HCT116 (cell line): ENCODE measurements at regions not wholly inside any gene's neighbourhood (a gene's known extent, or its start where the extent isn't known, plus 50 kb on each side); places are given as distances from the start of the nearest gene placed in this dataset.

ENCODE experiments used
- ATAC-seq: fragments of 200-7000 bp; cut with Tn5 transposase; 2 replicates; pipeline ENCODE4 v1.9.1; 2020; ENCODE audit warnings: mild to moderate bottlenecking, moderate library complexity
- BruUV-seq: library from RNA; stranded (reverse); fragments of 400-500 nt; replicated peaks from 2 replicates; lab custom pipeline; 2021; lab: Mats Ljungman, UMichigan
- CTCF ChIA-PET: fragments of 300-600 bp; sonication (Branson Sonifier 250); formaldehyde crosslinking; loops from one replicate; lab custom pipeline; 2021; ENCODE audit warnings: antibody characterized with exemption; lab: Charles Lee
- POLR2A ChIA-PET: fragments of 300-600, 350-600 bp; sonication (Branson Sonifier 250); formaldehyde crosslinking; loops from one replicate; lab custom pipeline; 2021; ENCODE audit warnings: antibody characterized with exemption; lab: Charles Lee
- RAD21 ChIA-PET, 2 experiments: fragments of 300-600 bp; sonication (Branson Sonifier 250); formaldehyde crosslinking; loops; one replicate each; lab custom pipeline; 2023; ENCODE audit warnings: low total read pairs in 2 of 2; ENCODE audit not compliant: uncharacterized antibody in 2 of 2, unreplicated experiment in 2 of 2, low non-redundant PET in 1 of 2; lab: Charles Lee
- DNase-seq: peaks from one replicate; pipeline ENCODE4 v3.0.0-alpha.2; 2010; ENCODE audit warnings: low read depth, low spot score
- H2AFZ ChIP-seq: fragments of 200-600 bp; shearing (Covaris generic), sonication (generic); 2 replicates; pipeline ENCODE4 v1.6.1; 2017; ENCODE audit warnings: low read depth, mixed run types, mixed read lengths, antibody characterized with exemption, low read length; ENCODE audit not compliant: poor library complexity, severe bottlenecking
- H3K27ac ChIP-seq: 2 replicates; pipeline ENCODE4 v1.5.1; 2012; ENCODE audit warnings: low read depth, low read length
- H3K27me3 ChIP-seq: fragments of 200-600 bp; sonication (generic); 2 replicates; pipeline ENCODE4 v1.6.1; 2016; ENCODE audit warnings: mixed run types, low read length, mixed read lengths; ENCODE audit not compliant: insufficient read depth
- H3K36me3 ChIP-seq, 2 experiments: fragments of 200-500 bp in 1 of 2; fragments of 200-600 bp in 1 of 2; sonication (Bioruptor generic) in 1 of 2; sonication (generic) in 1 of 2; 2 replicates each; pipeline versions ENCODE4 v1.5.1 to v1.6.1; 2014 to 2016; ENCODE audit warnings: low read length in 2 of 2, inconsistent platforms in 1 of 2, mixed read lengths in 1 of 2, mixed run types in 1 of 2; ENCODE audit not compliant: insufficient read depth in 2 of 2, control insufficient read depth in 1 of 2
- H3K4me1 ChIP-seq, 2 experiments: fragments of 200-600 bp in 1 of 2; sonication (generic) in 1 of 2; 2 replicates each; pipeline versions ENCODE4 v1.5.1 to v1.6.1; 2012 to 2017; ENCODE audit warnings: low read length in 2 of 2, inconsistent platforms in 1 of 2, mild to moderate bottlenecking in 1 of 2, mixed read lengths in 1 of 2, mixed run types in 1 of 2, moderate library complexity in 1 of 2; ENCODE audit not compliant: insufficient read depth in 2 of 2, control insufficient read depth in 1 of 2
- H3K4me2 ChIP-seq: fragments of 200-600 bp; sonication (generic); 2 replicates; pipeline ENCODE4 v1.6.1; 2017; ENCODE audit warnings: mixed run types, low read length, mixed read lengths
- H3K4me3 ChIP-seq, 2 experiments: fragments of 200-600 bp in 1 of 2; sonication (generic) in 1 of 2; replicated peaks in 1 of 2; 2 replicates each; pipeline ENCODE4 v1.5.1; 2011 to 2016; ENCODE audit warnings: low read length in 2 of 2, control low read depth in 1 of 2, low read depth in 1 of 2, mild to moderate bottlenecking in 1 of 2, mixed read lengths in 1 of 2, mixed run types in 1 of 2
- H3K79me2 ChIP-seq: fragments of 200-600 bp; sonication (generic); 2 replicates; pipeline ENCODE4 v1.6.1; 2017; ENCODE audit warnings: mild to moderate bottlenecking, mixed run types, low read length, moderate library complexity, mixed read lengths; ENCODE audit not compliant: insufficient read depth
- H3K9ac ChIP-seq: fragments of 200-600 bp; sonication (generic); 2 replicates; pipeline ENCODE4 v1.6.1; 2016; ENCODE audit warnings: low read length, mixed read lengths
- H3K9me2 ChIP-seq: fragments of 200-600 bp; sonication (generic), shearing (Covaris generic); 2 replicates; pipeline ENCODE4 v1.6.1; 2017; ENCODE audit warnings: mixed run types, mild to moderate bottlenecking, moderate library complexity; ENCODE audit not compliant: insufficient read depth
- H3K9me3 ChIP-seq, 2 experiments: fragments of 200-500 bp in 1 of 2; fragments of 200-600 bp in 1 of 2; sonication (Bioruptor generic) in 1 of 2; sonication (generic) in 1 of 2; 2 replicates each; pipeline ENCODE4 v1.6.1; 2014 to 2017; ENCODE audit warnings: low read length in 2 of 2, mixed read lengths in 2 of 2, inconsistent platforms in 1 of 2, low read depth in 1 of 2, mild to moderate bottlenecking in 1 of 2, mixed run types in 1 of 2, moderate library complexity in 1 of 2; ENCODE audit not compliant: control insufficient read depth in 1 of 2, insufficient read depth in 1 of 2
- H4K20me1 ChIP-seq: fragments of 200-600 bp; sonication (generic), shearing (Covaris generic); 2 replicates; pipeline ENCODE4 v1.6.1; 2017; ENCODE audit warnings: mixed run types, mild to moderate bottlenecking, moderate library complexity; ENCODE audit not compliant: insufficient read depth
- ATF3 ChIP-seq: IDR thresholded peaks from 2 replicates; pipeline ENCODE4 v1.6.1; 2012
- CBX3 ChIP-seq: IDR thresholded peaks from 2 replicates; pipeline ENCODE4 v1.6.1; 2012; ENCODE audit warnings: low read depth
- CEBPB ChIP-seq: IDR thresholded peaks from 2 replicates; pipeline ENCODE4 v1.6.1; 2012; ENCODE audit warnings: low read depth
- CTCF ChIP-seq, 3 experiments: fragments of 200-600 bp in 1 of 3; sonication (generic) in 1 of 3; IDR thresholded peaks in 2 of 3; conservative IDR thresholded peaks in 1 of 3; 2 replicates each; pipeline ENCODE4 v1.5.1; 2012 to 2017; ENCODE audit warnings: low read depth in 2 of 3, low read length in 2 of 3, antibody characterized with exemption in 1 of 3, borderline replicate concordance in 1 of 3, control low read depth in 1 of 3, mild to moderate bottlenecking in 1 of 3, mixed read lengths in 1 of 3, mixed run types in 1 of 3, moderate library complexity in 1 of 3; ENCODE audit not compliant: insufficient read depth in 1 of 3
- EGR1 ChIP-seq: IDR thresholded peaks from 2 replicates; pipeline ENCODE4 v1.6.1; 2012; ENCODE audit warnings: low read depth
- ELF1 ChIP-seq: IDR thresholded peaks from 2 replicates; pipeline ENCODE4 v1.6.1; 2012; ENCODE audit warnings: low read depth, borderline replicate concordance
- EZH2 ChIP-seq: fragments of 200-600 bp; sonication (generic); IDR thresholded peaks from 2 replicates; pipeline ENCODE4 v1.6.1; 2017; ENCODE audit warnings: antibody characterized with exemption, mixed run types
- EZH2phosphoT487 ChIP-seq: fragments of 200-600 bp; IDR thresholded peaks from 2 replicates; pipeline ENCODE4 v1.6.1; 2018; ENCODE audit warnings: antibody characterized with exemption, borderline replicate concordance
- FOSL1 ChIP-seq: IDR thresholded peaks from 2 replicates; pipeline ENCODE4 v1.6.1; 2012; ENCODE audit warnings: low read depth
- JUND ChIP-seq: IDR thresholded peaks from 2 replicates; pipeline ENCODE4 v1.6.1; 2012
- MAX ChIP-seq: IDR thresholded peaks from 2 replicates; pipeline ENCODE4 v1.6.1; 2012
- POLR2A ChIP-seq: IDR thresholded peaks from 2 replicates; pipeline ENCODE4 v1.7.0; 2011; ENCODE audit warnings: borderline replicate concordance; ENCODE audit not compliant: insufficient read depth, insufficient read length; ENCODE audit errors: extremely low read depth
- POLR2AphosphoS5 ChIP-seq: IDR thresholded peaks from 2 replicates; pipeline ENCODE4 v1.6.1; 2011; ENCODE audit warnings: mild to moderate bottlenecking, low read depth, low read length, moderate library complexity
- RAD21 ChIP-seq: IDR thresholded peaks from 2 replicates; pipeline ENCODE4 v1.6.1; 2012; ENCODE audit warnings: low read depth, mild to moderate bottlenecking
- SIN3A ChIP-seq: IDR thresholded peaks from 2 replicates; pipeline ENCODE4 v1.6.1; 2012; ENCODE audit warnings: low read depth
- SP1 ChIP-seq: IDR thresholded peaks from 2 replicates; pipeline ENCODE4 v1.6.1; 2012; ENCODE audit warnings: low read depth
- SRF ChIP-seq: IDR thresholded peaks from 2 replicates; pipeline ENCODE4 v1.6.1; 2012; ENCODE audit warnings: low read depth
- intact Hi-C: fragments of 100-400 bp; cut with micrococcal nuclease; formaldehyde crosslinking; loops from 2 replicates; pipeline ENCODE4 v1.10.0; 2022

- Histone ChIP-seq H3K27ac (no peak overlapping the region), H3K4me3 (no peak overlapping the region), H3K4me1 (no peaks in the 10 kb centered on the region), H3K9me2 (no peaks in the 10 kb centered on the region), H3K36me3 (no peaks in the 10 kb centered on the region), H2AFZ (no peak overlapping the region), H3K79me2 (no peaks in the 10 kb centered on the region), H3K9ac (no peak overlapping the region), H3K4me2 (no peak overlapping the region), H3K9me3 (peaks cover 5 to 25% of the 10 kb centered on the region in 2 experiments; a peak in 2 of 4 replicates), H3K27me3 (no peaks in the 10 kb centered on the region), H4K20me1 (no peaks in the 10 kb centered on the region)
- TF ChIP-seq ATF3 (no peak), POLR2A (no peak), RAD21 (no peak), SRF (no peak), CEBPB (no peak), ELF1 (no peak), SIN3A (no peak), EGR1 (no peak), EZH2 (no peak)
- CTCF ChIA-PET: no interaction called here
- intact Hi-C loops: no loop called here
- ATAC-seq (no peak), DNase-seq (no peak)
- POLR2A ChIA-PET: no interaction called here
- no TSS peak for BruUV-seq
- RAD21 ChIA-PET: no interaction called here
Observed at GRCh38 chr9:24095246-24095645, 269.2 kb upstream of the ELAVL2 start.

- CTCF ChIA-PET: no interaction called here
- intact Hi-C loops: no loop called here
- no peak overlapping the region for H2AFZ ChIP-seq
- H3K4me3 ChIP-seq: no peak overlapping the region
- TF ChIP-seq MAX: no peak
- TF ChIP-seq JUND: no peak
- no peak for TF ChIP-seq FOSL1
- TF ChIP-seq EZH2: no peak
- no peak for TF ChIP-seq CTCF (IDR thresholded peaks at IDR 0.05 in 2 of 3, conservative IDR thresholded peaks at IDR 0.05 in 1 of 3; ENCODE audit: borderline replicate concordance in 1 of 3, insufficient read depth in 1 of 3, low read depth in 2 of 3, low read length in 2 of 3)
- TF ChIP-seq POLR2AphosphoS5: no peak
- TF ChIP-seq CBX3: no peak
- no peak for TF ChIP-seq SIN3A
- TF ChIP-seq ATF3: no peak
- no peak for TF ChIP-seq EGR1
- no peak for TF ChIP-seq SP1
- TF ChIP-seq SRF: no peak
- TF ChIP-seq EZH2phosphoT487: no peak
- TF ChIP-seq CEBPB: no peak
- no peaks in the 10 kb centered on the region for H3K79me2 ChIP-seq
- ATAC-seq: no peak
- no peak overlapping the region for H3K27ac ChIP-seq
- DNase-seq: no peak
- POLR2A ChIA-PET: no interaction called here
- H3K9me3 ChIP-seq: peaks cover 0 to 31% of the 10 kb centered on the region in 2 experiments; a peak in 2 of 4 replicates
- H3K4me1 ChIP-seq: no peaks in the 10 kb centered on the region
- no peaks in the 10 kb centered on the region for H3K27me3 ChIP-seq
- RAD21 ChIA-PET: no interaction called here
- no peak overlapping the region for H3K9ac ChIP-seq
- H4K20me1 ChIP-seq: no peaks in the 10 kb centered on the region
- BruUV-seq: no TSS peak
- H3K9me2 ChIP-seq: no peaks in the 10 kb centered on the region
- no peaks in the 10 kb centered on the region for H3K36me3 ChIP-seq
- H3K4me2 ChIP-seq: no peak overlapping the region
Observed at GRCh38 chr9:24090566-24090965, 264.5 kb upstream of the ELAVL2 start.
